ENCODE measurements at regions not wholly inside any gene's neighbourhood (a gene's known extent, or its start where the extent isn't known, plus 50 kb on each side); places are given as distances from the start of the nearest gene placed in this dataset.

DNA sequence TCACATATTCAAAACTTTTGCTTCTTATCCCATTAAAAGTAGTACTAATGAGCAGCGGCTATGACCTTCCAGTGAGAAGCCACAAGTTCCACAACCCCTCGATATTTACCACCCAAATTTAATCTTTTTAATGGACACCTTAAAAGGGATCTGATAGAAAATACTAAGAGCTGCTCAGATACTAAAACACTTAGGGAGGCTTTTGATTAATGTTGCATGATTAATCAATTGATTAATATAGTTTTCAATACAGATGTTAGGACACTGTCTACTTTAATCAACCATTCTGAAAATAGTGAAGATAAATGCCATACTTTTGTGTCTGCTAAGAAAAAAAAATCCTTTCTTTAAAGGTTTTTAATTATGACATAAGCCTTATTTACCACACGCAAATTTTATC lies 1312.8 kb upstream of the ACVR2A start:
- TF ChIP-seq, protein P1, sequence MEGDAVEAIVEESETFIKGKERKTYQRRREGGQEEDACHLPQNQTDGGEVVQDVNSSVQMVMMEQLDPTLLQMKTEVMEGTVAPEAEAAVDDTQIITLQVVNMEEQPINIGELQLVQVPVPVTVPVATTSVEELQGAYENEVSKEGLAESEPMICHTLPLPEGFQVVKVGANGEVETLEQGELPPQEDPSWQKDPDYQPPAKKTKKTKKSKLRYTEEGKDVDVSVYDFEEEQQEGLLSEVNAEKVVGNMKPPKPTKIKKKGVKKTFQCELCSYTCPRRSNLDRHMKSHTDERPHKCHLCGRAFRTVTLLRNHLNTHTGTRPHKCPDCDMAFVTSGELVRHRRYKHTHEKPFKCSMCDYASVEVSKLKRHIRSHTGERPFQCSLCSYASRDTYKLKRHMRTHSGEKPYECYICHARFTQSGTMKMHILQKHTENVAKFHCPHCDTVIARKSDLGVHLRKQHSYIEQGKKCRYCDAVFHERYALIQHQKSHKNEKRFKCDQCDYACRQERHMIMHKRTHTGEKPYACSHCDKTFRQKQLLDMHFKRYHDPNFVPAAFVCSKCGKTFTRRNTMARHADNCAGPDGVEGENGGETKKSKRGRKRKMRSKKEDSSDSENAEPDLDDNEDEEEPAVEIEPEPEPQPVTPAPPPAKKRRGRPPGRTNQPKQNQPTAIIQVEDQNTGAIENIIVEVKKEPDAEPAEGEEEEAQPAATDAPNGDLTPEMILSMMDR (conservative IDR thresholded peaks at IDR 0.05; ENCODE audit: low read depth) = no peak
- ChIA-PET POLR2A (ENCODE audit: low non-redundant PET) (no interaction called here), CTCF (no interaction called here)
- DNase-seq (ENCODE audit: low spot score) = no peak
- H3K27ac ChIP-seq = no peak overlapping the region

DNA sequence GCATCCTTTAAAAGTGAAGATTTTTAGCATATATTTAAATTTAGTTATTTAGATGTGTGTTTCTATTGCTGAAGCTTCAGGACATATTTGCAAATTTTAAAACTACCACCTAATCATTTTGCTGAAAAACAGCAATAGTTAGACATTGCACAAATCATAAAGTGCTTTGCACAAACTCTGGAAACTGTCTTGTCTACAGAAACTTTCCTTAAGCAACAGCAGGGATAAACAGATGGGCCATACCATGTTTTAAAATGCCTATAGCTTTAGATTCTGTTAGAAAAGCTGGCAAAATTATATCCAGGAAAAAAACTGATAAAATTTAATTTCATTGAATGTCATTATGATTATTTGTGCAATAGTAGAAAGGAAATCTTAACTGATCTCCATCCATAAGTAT lies 1313.9 kb upstream of the ACVR2A start:
- TF ChIP-seq, protein P1 (conservative IDR thresholded peaks at IDR 0.05; ENCODE audit: low read depth) = no peak
- no peak for DNase-seq (ENCODE audit: low spot score)
- POLR2A ChIA-PET (ENCODE audit: low non-redundant PET) = no interaction called here
- CTCF ChIA-PET = no interaction called here
- H3K27ac ChIP-seq = no peak overlapping the region

DNA sequence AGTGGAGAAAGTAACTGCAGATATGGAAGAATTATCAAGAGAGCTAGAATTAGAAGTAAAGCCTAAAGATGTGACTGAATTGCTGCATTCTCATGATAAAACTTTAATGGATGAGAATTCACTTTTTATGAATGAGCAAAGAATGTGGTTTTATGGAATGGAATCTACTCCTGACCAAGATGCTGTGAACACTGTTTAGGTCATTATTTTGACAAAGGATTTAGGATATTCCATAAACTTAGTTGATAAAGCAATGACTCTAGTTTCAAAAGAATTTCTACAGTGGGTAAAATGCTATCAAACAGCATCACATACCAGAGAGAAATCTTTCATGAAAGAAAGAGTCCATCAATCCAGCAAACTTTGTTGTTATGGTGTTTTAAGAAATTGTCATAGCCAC lies 1317.7 kb upstream of the ACVR2A start:
- TF ChIP-seq, protein P1 (conservative IDR thresholded peaks at IDR 0.05; ENCODE audit: low read depth) = no peak
- ChIA-PET CTCF (no interaction called here), POLR2A (ENCODE audit: low non-redundant PET) (no interaction called here)
- H3K27ac ChIP-seq = no peak overlapping the region
- no peak for DNase-seq (ENCODE audit: low spot score)

DNA sequence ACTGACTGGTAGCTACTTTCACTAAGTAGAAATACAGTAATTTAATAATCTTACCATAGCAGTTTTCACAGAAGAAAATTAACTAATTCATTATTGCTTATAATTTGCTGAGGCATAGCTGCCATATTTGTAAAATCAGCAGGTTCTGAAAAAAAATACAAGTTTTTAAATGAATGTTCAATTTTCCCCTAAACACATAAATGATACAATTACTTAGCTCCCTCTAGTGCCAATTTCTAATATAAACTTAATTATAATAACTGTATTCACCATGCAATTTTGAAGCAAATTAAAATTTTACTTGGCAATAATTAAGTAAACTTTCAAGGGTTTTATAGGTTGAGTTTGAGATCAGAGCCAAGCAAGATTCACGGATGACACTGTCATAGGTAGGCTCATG lies 1321.6 kb upstream of the ACVR2A start:
- H3K27ac ChIP-seq = no peak overlapping the region
- no peak for DNase-seq (ENCODE audit: low spot score)
- CTCF ChIA-PET = interaction anchor here (0.6 to 0.8 kb wide), 4 partner anchors 16 to 141 kb away, joined by 3 to 4 read pairs (median 4); no protein-coding TSS in a partner anchor
- TF ChIP-seq, protein P1 (conservative IDR thresholded peaks at IDR 0.05; ENCODE audit: low read depth) = peak; percentile 27
- POLR2A ChIA-PET (ENCODE audit: low non-redundant PET) = no interaction called here

DNA sequence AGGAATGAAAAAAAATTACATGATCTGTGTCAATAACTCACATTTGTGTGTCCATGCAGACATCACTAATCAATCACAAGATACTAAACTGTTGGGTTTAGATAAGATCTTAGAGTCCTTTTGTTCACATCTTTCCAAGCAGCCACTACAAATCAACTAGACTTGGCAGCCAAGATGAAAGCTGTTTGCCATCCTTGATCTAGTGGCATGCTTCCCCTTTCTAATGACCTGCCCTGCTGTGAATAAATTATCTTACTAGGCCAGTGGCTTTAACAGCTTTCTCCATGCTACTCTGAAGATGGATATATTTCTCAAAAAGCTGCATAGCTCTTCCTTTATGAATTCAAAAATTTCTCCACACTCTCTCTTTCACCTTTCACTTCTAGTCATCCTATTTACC lies 1338.0 kb upstream of the ACVR2A start:
- no peak overlapping the region for H3K27ac ChIP-seq
- CTCF ChIA-PET = interaction anchor here (1.1 kb wide), 1 partner anchor 16 kb away, joined by 3 read pairs; no protein-coding TSS in a partner anchor
- POLR2A ChIA-PET (ENCODE audit: low non-redundant PET) = no interaction called here
- TF ChIP-seq, protein P1 (conservative IDR thresholded peaks at IDR 0.05; ENCODE audit: low read depth) = no peak
- DNase-seq (ENCODE audit: low spot score) = no peak

DNA sequence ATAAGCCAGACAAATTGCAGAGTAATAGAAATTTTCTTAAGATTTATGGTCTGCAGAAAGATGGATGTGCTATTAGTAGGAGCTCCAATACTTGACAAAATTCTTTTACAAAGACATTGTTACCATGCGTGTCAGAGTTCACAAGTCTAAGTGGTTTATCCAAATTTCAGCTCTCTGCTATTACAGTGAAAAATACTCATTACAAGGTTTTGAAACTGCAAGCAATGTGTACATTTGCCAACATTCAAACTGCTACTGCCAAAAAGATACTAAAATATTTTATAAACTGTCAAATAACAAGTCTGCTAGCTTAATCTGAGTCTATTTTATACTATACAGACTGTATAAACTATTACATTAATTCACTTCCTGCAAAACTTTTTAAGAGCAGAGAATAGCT lies 1341.5 kb upstream of the ACVR2A start:
- CTCF ChIA-PET = no interaction called here
- TF ChIP-seq, protein P1 (conservative IDR thresholded peaks at IDR 0.05; ENCODE audit: low read depth) = no peak
- POLR2A ChIA-PET (ENCODE audit: low non-redundant PET) = no interaction called here

DNA sequence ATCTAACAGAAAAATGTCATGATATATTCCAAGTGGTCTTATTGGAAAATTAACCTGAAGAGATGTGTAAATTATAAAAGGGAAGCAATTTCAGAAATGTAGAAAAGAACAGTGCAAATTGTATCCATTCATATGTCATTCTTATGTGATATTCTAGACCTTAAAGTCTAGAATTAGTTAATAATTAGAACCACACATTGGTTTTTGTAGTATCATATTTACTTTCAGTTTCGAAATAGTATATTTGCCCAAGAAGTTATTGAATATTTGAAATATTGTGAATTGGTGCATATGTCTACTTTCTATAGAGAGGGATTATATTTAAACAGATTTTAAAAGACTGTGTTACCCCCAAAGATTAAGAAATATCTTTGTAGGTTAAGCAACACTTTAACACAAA lies 1348.6 kb upstream of the ACVR2A start:
- CTCF ChIA-PET = interaction anchor here (0.6 kb wide), 1 partner anchor 81 kb away, joined by 5 read pairs; no protein-coding TSS in a partner anchor
- POLR2A ChIA-PET (ENCODE audit: low non-redundant PET) = no interaction called here
- TF ChIP-seq, protein P1 (conservative IDR thresholded peaks at IDR 0.05; ENCODE audit: low read depth) = no peak
- no peak overlapping the region for H3K27ac ChIP-seq
- DNase-seq (ENCODE audit: low spot score) = no peak

More for the DNA sequence above, 1341.5 kb upstream of the ACVR2A start:
- DNase-seq (ENCODE audit: low spot score) = no peak
- no peak overlapping the region for H3K27ac ChIP-seq
